ENCODE measurements at regions not wholly inside any gene's neighbourhood (a gene's known extent, or its start where the extent isn't known, plus 50 kb on each side); places are given as distances from the start of the nearest gene placed in this dataset.
"Not testable (repeated sequence)": the region's sequence is repeated elsewhere in the genome, so short reads cannot be mapped to it uniquely, and the experiment has no call there.

GRCh38 chr9:67635067-67635466 is 223.7 kb upstream of the ANKRD20A1 start:
- H3K9me3 ChIP-seq (ENCODE audit: control insufficient read depth in 2 of 3, low read length in 3 of 3); H3K27me3 ChIP-seq (ENCODE audit: control insufficient read depth in 2 of 2, insufficient read depth in 2 of 2, low read length in 2 of 2); H3K4me1 Mint-ChIP-seq; CTCF ChIA-PET; H3K36me3 ChIP-seq (ENCODE audit: control insufficient read depth in 2 of 3, insufficient read depth in 3 of 3, low read length in 3 of 3); H3K27me3 Mint-ChIP-seq; DNase-seq; H3K4me3 Mint-ChIP-seq; H3K4me3 ChIP-seq (ENCODE audit: low read length); ATAC-seq; H3K27ac ChIP-seq (ENCODE audit: low read depth, low read length); H3K9me3 Mint-ChIP-seq; H3K36me3 Mint-ChIP-seq; intact Hi-C loops (cut with micrococcal nuclease); H3K4me1 ChIP-seq (ENCODE audit: control insufficient read depth in 2 of 2, insufficient read depth in 2 of 2, low read length in 2 of 2); POLR2A ChIA-PET; H3K27ac Mint-ChIP-seq: not testable (repeated sequence)

- H3K36me3 ChIP-seq (ENCODE audit: control insufficient read depth in 2 of 3, insufficient read depth in 3 of 3, low read length in 3 of 3); CTCF ChIA-PET; POLR2A ChIA-PET; H3K27me3 Mint-ChIP-seq; ATAC-seq; DNase-seq; intact Hi-C loops (cut with micrococcal nuclease); H3K36me3 Mint-ChIP-seq; H3K4me3 ChIP-seq (ENCODE audit: low read length); H3K4me1 Mint-ChIP-seq; H3K27me3 ChIP-seq (ENCODE audit: control insufficient read depth in 2 of 2, insufficient read depth in 2 of 2, low read length in 2 of 2); H3K27ac ChIP-seq (ENCODE audit: low read depth, low read length); H3K4me3 Mint-ChIP-seq; H3K4me1 ChIP-seq (ENCODE audit: control insufficient read depth in 2 of 2, insufficient read depth in 2 of 2, low read length in 2 of 2); H3K9me3 ChIP-seq (ENCODE audit: control insufficient read depth in 2 of 3, low read length in 3 of 3); H3K9me3 Mint-ChIP-seq; H3K27ac Mint-ChIP-seq: not testable (repeated sequence)
Measured at GRCh38 chr9:67611900-67612299, 246.8 kb upstream of the ANKRD20A1 start.

DNA sequence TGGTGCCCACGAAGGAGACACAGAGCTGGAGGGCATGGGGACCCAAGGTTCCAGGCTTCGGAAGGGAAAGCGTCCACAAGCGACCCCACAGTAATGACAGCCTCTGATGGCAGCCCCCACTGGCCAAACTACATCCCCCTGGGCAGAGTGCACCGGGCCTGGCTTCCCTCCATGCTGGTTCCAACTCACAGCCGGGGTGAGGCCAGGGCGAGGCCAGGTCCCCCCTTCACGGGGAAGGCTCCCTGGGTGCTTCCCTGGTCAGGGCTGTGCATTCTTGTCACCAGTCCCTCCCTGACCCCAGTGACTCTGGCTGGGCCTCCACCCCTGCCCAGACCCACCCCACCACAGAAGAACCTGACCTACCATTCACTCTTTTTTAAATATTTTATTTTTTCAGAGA is 248.9 kb upstream of the ANKRD20A1 start:
- intact Hi-C loops (cut with micrococcal nuclease); H3K27me3 ChIP-seq (ENCODE audit: control insufficient read depth in 2 of 2, insufficient read depth in 2 of 2, low read length in 2 of 2); H3K4me1 ChIP-seq (ENCODE audit: control insufficient read depth in 2 of 2, insufficient read depth in 2 of 2, low read length in 2 of 2); H3K27me3 Mint-ChIP-seq; H3K27ac ChIP-seq (ENCODE audit: low read depth, low read length); CTCF ChIA-PET; H3K9me3 ChIP-seq (ENCODE audit: control insufficient read depth in 2 of 3, low read length in 3 of 3); H3K27ac Mint-ChIP-seq; H3K9me3 Mint-ChIP-seq; H3K4me1 Mint-ChIP-seq; H3K36me3 ChIP-seq (ENCODE audit: control insufficient read depth in 2 of 3, insufficient read depth in 3 of 3, low read length in 3 of 3); H3K36me3 Mint-ChIP-seq; POLR2A ChIA-PET; DNase-seq; H3K4me3 Mint-ChIP-seq; ATAC-seq; H3K4me3 ChIP-seq (ENCODE audit: low read length): not testable (repeated sequence)

DNA sequence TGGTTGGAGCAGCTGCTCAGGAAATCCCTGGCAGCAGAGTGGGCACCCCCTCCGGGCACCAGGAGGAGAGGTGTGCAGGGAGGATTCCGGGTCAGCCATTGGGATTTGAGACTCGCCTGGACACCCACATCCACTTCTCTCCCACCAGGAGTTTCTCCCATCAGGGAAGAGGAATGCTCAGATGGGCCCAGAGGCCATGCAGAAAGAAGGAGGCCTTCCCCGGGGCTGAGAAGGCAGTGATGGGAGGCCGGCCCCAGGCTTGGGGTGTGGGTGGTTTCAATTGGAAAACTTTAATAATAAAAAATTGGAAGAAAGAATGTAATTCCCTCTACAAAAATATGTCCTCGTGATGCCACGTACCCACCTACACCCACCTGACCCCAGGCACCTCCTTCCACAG is 249.3 kb upstream of the ANKRD20A1 start:
- H3K27me3 Mint-ChIP-seq; DNase-seq; H3K9me3 ChIP-seq (ENCODE audit: control insufficient read depth in 2 of 3, low read length in 3 of 3); H3K36me3 ChIP-seq (ENCODE audit: control insufficient read depth in 2 of 3, insufficient read depth in 3 of 3, low read length in 3 of 3); H3K9me3 Mint-ChIP-seq; CTCF ChIA-PET; H3K4me3 ChIP-seq (ENCODE audit: low read length); H3K27ac Mint-ChIP-seq; H3K27ac ChIP-seq (ENCODE audit: low read depth, low read length); POLR2A ChIA-PET; ATAC-seq; H3K4me1 Mint-ChIP-seq; H3K4me1 ChIP-seq (ENCODE audit: control insufficient read depth in 2 of 2, insufficient read depth in 2 of 2, low read length in 2 of 2); intact Hi-C loops (cut with micrococcal nuclease); H3K27me3 ChIP-seq (ENCODE audit: control insufficient read depth in 2 of 2, insufficient read depth in 2 of 2, low read length in 2 of 2); H3K36me3 Mint-ChIP-seq; H3K4me3 Mint-ChIP-seq: not testable (repeated sequence)

GRCh38 chr9:67605113-67605512 is 253.6 kb upstream of the ANKRD20A1 start:
- H3K27ac ChIP-seq (ENCODE audit: low read depth, low read length); H3K36me3 Mint-ChIP-seq; POLR2A ChIA-PET; H3K27ac Mint-ChIP-seq; DNase-seq; H3K4me1 Mint-ChIP-seq; H3K4me1 ChIP-seq (ENCODE audit: control insufficient read depth in 2 of 2, insufficient read depth in 2 of 2, low read length in 2 of 2); H3K27me3 Mint-ChIP-seq; H3K9me3 ChIP-seq (ENCODE audit: control insufficient read depth in 2 of 3, low read length in 3 of 3); CTCF ChIA-PET; ATAC-seq; H3K4me3 ChIP-seq (ENCODE audit: low read length); H3K27me3 ChIP-seq (ENCODE audit: control insufficient read depth in 2 of 2, insufficient read depth in 2 of 2, low read length in 2 of 2); H3K9me3 Mint-ChIP-seq; H3K36me3 ChIP-seq (ENCODE audit: control insufficient read depth in 2 of 3, insufficient read depth in 3 of 3, low read length in 3 of 3); H3K4me3 Mint-ChIP-seq; intact Hi-C loops (cut with micrococcal nuclease): not testable (repeated sequence)

DNA sequence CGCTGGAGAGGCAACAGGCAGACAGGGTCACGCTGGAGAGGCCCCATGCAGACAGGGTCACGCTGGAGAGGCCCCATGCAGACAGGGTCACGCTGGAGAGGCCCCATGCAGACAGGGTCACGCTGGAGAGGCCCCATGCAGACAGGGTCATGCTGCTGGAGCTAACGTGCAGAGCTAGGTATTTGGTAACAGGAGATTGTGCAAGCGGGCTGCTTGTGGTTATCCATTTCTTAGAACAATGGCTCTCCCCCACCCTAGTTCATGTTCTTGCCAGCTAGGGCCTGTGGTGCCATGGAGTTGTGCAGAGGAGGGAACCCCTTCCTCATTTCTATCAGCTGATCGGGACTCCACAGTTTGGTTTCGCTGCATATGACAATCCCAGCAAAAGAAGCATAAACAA is 255.1 kb upstream of the ANKRD20A1 start:
- H3K27ac Mint-ChIP-seq; intact Hi-C loops (cut with micrococcal nuclease); H3K27me3 Mint-ChIP-seq; CTCF ChIA-PET; H3K4me3 ChIP-seq (ENCODE audit: low read length); H3K27ac ChIP-seq (ENCODE audit: low read depth, low read length); H3K27me3 ChIP-seq (ENCODE audit: control insufficient read depth in 2 of 2, insufficient read depth in 2 of 2, low read length in 2 of 2); H3K36me3 Mint-ChIP-seq; POLR2A ChIA-PET; H3K4me1 Mint-ChIP-seq; ATAC-seq; DNase-seq; H3K4me3 Mint-ChIP-seq; H3K9me3 Mint-ChIP-seq; H3K9me3 ChIP-seq (ENCODE audit: control insufficient read depth in 2 of 3, low read length in 3 of 3); H3K4me1 ChIP-seq (ENCODE audit: control insufficient read depth in 2 of 2, insufficient read depth in 2 of 2, low read length in 2 of 2); H3K36me3 ChIP-seq (ENCODE audit: control insufficient read depth in 2 of 3, insufficient read depth in 3 of 3, low read length in 3 of 3): not testable (repeated sequence)

GRCh38 chr9:67592424-67592823 is 266.3 kb upstream of the ANKRD20A1 start:
- H3K36me3 Mint-ChIP-seq; CTCF ChIA-PET; H3K27me3 ChIP-seq (ENCODE audit: control insufficient read depth in 2 of 2, insufficient read depth in 2 of 2, low read length in 2 of 2); H3K9me3 Mint-ChIP-seq; H3K27me3 Mint-ChIP-seq; DNase-seq; POLR2A ChIA-PET; H3K4me3 Mint-ChIP-seq; H3K4me1 ChIP-seq (ENCODE audit: control insufficient read depth in 2 of 2, insufficient read depth in 2 of 2, low read length in 2 of 2); H3K27ac ChIP-seq (ENCODE audit: low read depth, low read length); intact Hi-C loops (cut with micrococcal nuclease); H3K9me3 ChIP-seq (ENCODE audit: control insufficient read depth in 2 of 3, low read length in 3 of 3); ATAC-seq; H3K27ac Mint-ChIP-seq; H3K4me3 ChIP-seq (ENCODE audit: low read length); H3K36me3 ChIP-seq (ENCODE audit: control insufficient read depth in 2 of 3, insufficient read depth in 3 of 3, low read length in 3 of 3); H3K4me1 Mint-ChIP-seq: not testable (repeated sequence)

Measured in naive thymus-derived CD4-positive, alpha-beta T cell (primary cell).